ENCODE measurements at regions not wholly inside any gene's neighbourhood (a gene's known extent, or its start where the extent isn't known, plus 50 kb on each side); places are given as distances from the start of the nearest gene placed in this dataset.

GRCh38 chr12:92288561-92288960 is 142.9 kb upstream of the BTG1 start:
- ChIA-PET POLR2A (ENCODE audit: unreplicated experiment) (interaction anchor here (0.7 kb wide), 1 partner anchor 143 kb away, joined by 4 read pairs; the partner anchor contains the start of gene BTG1), CTCF (no interaction called here)
- peaks cover 21% of the 10 kb centered on the region for H3K4me1 ChIP-seq (replicated peaks; ENCODE audit: insufficient read depth)
- H3F3A ChIP-seq (ENCODE audit: insufficient read depth, low read depth): no peaks in the 10 kb centered on the region
- DNase-seq: no peak
- no TSS peak for BruUV-seq (replicated peaks)
- H3K36me3 ChIP-seq (ENCODE audit: low read depth): no peaks in the 10 kb centered on the region
- H2AFZ ChIP-seq: no peak overlapping the region
- H3K27me3 ChIP-seq (ENCODE audit: insufficient read depth, low read depth): no peaks in the 10 kb centered on the region
- H4K20me1 ChIP-seq (ENCODE audit: insufficient read depth): no peaks in the 10 kb centered on the region
- no peak overlapping the region for H3K4me2 ChIP-seq
- no peaks in the 10 kb centered on the region for H3K9me2 ChIP-seq (ENCODE audit: insufficient read depth)
- H3K9me3 ChIP-seq (ENCODE audit: insufficient read depth, low read depth): 0 out of 2 replicates have a peak, but pooled peaks cover 3% of the 10 kb centered on the region
- no peak overlapping the region for H3K4me3 ChIP-seq
- TF ChIP-seq EZH2 (IDR thresholded peaks at IDR 0.05; ENCODE audit: low read depth): no peak
- TF ChIP-seq CTCF (conservative IDR thresholded peaks at IDR 0.05): no peak
- intact Hi-C loops (cut with micrococcal nuclease; ENCODE audit: unreplicated experiment): no loop called here
- H3K27ac ChIP-seq: no peak overlapping the region
- H3K79me2 ChIP-seq (ENCODE audit: low read depth): no peaks in the 10 kb centered on the region

GRCh38 chr12:92278378-92278828 is 132.8 kb upstream of the BTG1 start:
- POLR2A ChIA-PET (ENCODE audit: unreplicated experiment): no interaction called here
- intact Hi-C loops (cut with micrococcal nuclease; ENCODE audit: unreplicated experiment): no loop called here
- no peak for DNase-seq
- TF ChIP-seq CTCF (conservative IDR thresholded peaks at IDR 0.05) (no peak), EZH2 (IDR thresholded peaks at IDR 0.05; ENCODE audit: low read depth) (no peak)
- Histone ChIP-seq H3K4me1 (replicated peaks; ENCODE audit: insufficient read depth) (no peaks in the 10 kb centered on the region), H3K36me3 (ENCODE audit: low read depth) (no peaks in the 10 kb centered on the region), H3K79me2 (ENCODE audit: low read depth) (no peaks in the 10 kb centered on the region), H3K4me2 (no peak overlapping the region), H3K9me2 (ENCODE audit: insufficient read depth) (no peaks in the 10 kb centered on the region), H3K27ac (no peak overlapping the region), H2AFZ (no peak overlapping the region), H3K9me3 (ENCODE audit: insufficient read depth, low read depth) (no peaks in the 10 kb centered on the region), H3K27me3 (ENCODE audit: insufficient read depth, low read depth) (no peaks in the 10 kb centered on the region), H3K4me3 (no peak overlapping the region), H4K20me1 (ENCODE audit: insufficient read depth) (no peaks in the 10 kb centered on the region), H3F3A (ENCODE audit: insufficient read depth, low read depth) (no peaks in the 10 kb centered on the region)
- CTCF ChIA-PET: no interaction called here
- BruUV-seq (replicated peaks): no TSS peak

- TF ChIP-seq CTCF (conservative IDR thresholded peaks at IDR 0.05) (no peak), EZH2 (IDR thresholded peaks at IDR 0.05; ENCODE audit: low read depth) (no peak)
- POLR2A ChIA-PET (ENCODE audit: unreplicated experiment): no interaction called here
- intact Hi-C loops (cut with micrococcal nuclease; ENCODE audit: unreplicated experiment): no loop called here
- H3K27me3 ChIP-seq (ENCODE audit: insufficient read depth, low read depth): no peaks in the 10 kb centered on the region
- H3K4me1 ChIP-seq (replicated peaks; ENCODE audit: insufficient read depth): no peaks in the 10 kb centered on the region
- H3K36me3 ChIP-seq (ENCODE audit: low read depth): no peaks in the 10 kb centered on the region
- no peaks in the 10 kb centered on the region for H3K9me3 ChIP-seq (ENCODE audit: insufficient read depth, low read depth)
- no peak overlapping the region for H3K4me3 ChIP-seq
- no peak overlapping the region for H3K4me2 ChIP-seq
- H3K27ac ChIP-seq: no peak overlapping the region
- H3F3A ChIP-seq (ENCODE audit: insufficient read depth, low read depth): no peaks in the 10 kb centered on the region
- no peak overlapping the region for H2AFZ ChIP-seq
- H3K9me2 ChIP-seq (ENCODE audit: insufficient read depth): no peaks in the 10 kb centered on the region
- CTCF ChIA-PET: no interaction called here
- BruUV-seq (replicated peaks): no TSS peak
- H3K79me2 ChIP-seq (ENCODE audit: low read depth): no peaks in the 10 kb centered on the region
- no peaks in the 10 kb centered on the region for H4K20me1 ChIP-seq (ENCODE audit: insufficient read depth)
- DNase-seq: no peak
Observed at GRCh38 chr12:92277795-92278194, 132.1 kb upstream of the BTG1 start.
